Uterus (tissue), 3 donors: ENCODE measurements at regions not wholly inside any gene's neighbourhood (a gene's known extent, or its start where the extent isn't known, plus 50 kb on each side); places are given as distances from the start of the nearest gene placed in this dataset.

Experiments
- DNase-seq, 2 donors: peaks; one replicate each; pipeline ENCODE4 v3.0.0-alpha.2; 2019 to 2020
- H3K27ac ChIP-seq, 2 donors: fragments of 200-600 bp; sonication (generic); 1 replicate in 1 of 2; 2 replicates in 1 of 2; pipeline ENCODE4 v1.5.1; 2016 to 2018
- H3K27me3 ChIP-seq, 2 donors: fragments of 200-600 bp; sonication (generic); one replicate each; pipeline ENCODE4 v1.5.1; 2018 to 2019; ENCODE audit warnings: control low read depth in 1 of 2
- H3K36me3 ChIP-seq, 2 donors: fragments of 200-600 bp; sonication (generic); one replicate each; pipeline ENCODE4 v1.5.1; 2019; ENCODE audit warnings: control low read depth in 1 of 2
- H3K4me1 ChIP-seq, 2 donors: fragments of 200-600 bp; sonication (generic); one replicate each; pipeline ENCODE4 v1.5.1; 2018 to 2019; ENCODE audit warnings: control low read depth in 1 of 2
- H3K4me3 ChIP-seq, 2 donors: fragments of 200-600 bp; sonication (generic); 1 replicate in 1 of 2; 2 replicates in 1 of 2; pipeline ENCODE4 v1.5.1; 2018 to 2019; ENCODE audit warnings: mild to moderate bottlenecking in 1 of 2
- H3K9me3 ChIP-seq, 2 donors: fragments of 200-600 bp; sonication (generic); one replicate each; pipeline ENCODE4 v1.5.1; 2019; ENCODE audit warnings: control low read depth in 1 of 2
- POLR2A ChIP-seq, 2 donors: fragments of 450-650 bp; IDR thresholded peaks; one replicate each; pipeline ENCODE4 v1.6.1; 2016; ENCODE audit warnings: antibody characterized with exemption in 2 of 2, mild to moderate bottlenecking in 1 of 2, moderate library complexity in 1 of 2
- intact Hi-C: fragments of 100-400 bp; cut with DNase I; formaldehyde crosslinking; loops from one replicate; pipeline ENCODE4 v1.15.1; 2023; ENCODE audit warnings: low total_unique reads
- TF ChIP-seq, protein P1 (sequence below), 4 experiments: fragments of 200-600 bp in 2 of 4; fragments of 450-650 bp in 2 of 4; sonication (generic) in 2 of 4; IDR thresholded peaks; one replicate each; pipeline ENCODE4 v1.5.1; 2016 to 2019; ENCODE audit warnings: antibody characterized with exemption in 4 of 4, mild to moderate bottlenecking in 2 of 4, moderate library complexity in 1 of 4
- donor health status: DM: yes; HTN: yes; CAD: no.

DNA sequence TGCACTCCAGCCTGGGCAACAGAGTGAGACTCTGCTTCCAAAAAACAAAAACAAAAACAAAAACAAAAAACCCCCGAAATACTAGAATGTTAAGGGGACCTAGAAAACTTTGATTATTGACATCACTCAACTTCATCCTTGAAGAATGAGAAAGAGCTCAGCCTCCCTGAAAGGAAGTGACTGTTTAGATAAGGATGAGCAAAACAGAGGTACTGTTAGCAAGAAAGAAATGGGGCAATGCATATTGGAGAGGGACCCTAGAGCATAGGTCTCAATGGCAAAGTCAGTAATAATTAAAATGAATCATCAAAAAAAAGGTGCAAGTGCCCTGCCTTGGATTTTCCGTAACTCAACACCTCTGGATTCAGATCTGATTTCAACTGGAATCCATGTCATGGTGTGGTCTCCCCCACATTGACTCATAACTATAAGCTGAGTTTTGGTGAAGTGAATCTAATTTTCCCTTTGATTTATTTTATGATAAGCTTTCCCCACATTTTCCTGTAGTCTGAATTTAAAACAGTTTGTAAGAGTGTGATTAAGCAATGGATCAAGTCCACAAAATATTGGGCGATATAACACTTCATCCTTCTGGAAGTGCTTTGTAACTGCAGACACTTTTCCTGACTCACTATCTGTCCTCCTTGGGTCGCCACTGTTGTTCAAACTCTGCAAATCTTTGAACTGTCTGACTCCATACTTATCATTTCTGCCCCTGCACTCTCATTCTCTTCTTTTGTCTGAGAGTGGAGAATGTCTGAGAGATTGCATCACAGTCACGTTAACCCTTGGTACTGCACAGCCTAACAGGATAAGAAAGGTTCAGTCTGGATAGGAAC is 224.8 kb upstream of the LYZL1 start:
- intact Hi-C loops = no loop called here
- Histone ChIP-seq H3K27ac (no peak overlapping the region), H3K27me3 (no peaks in the 10 kb centered on the region), H3K4me1 (no peaks in the 10 kb centered on the region), H3K4me3 (no peak overlapping the region), H3K36me3 (no peaks in the 10 kb centered on the region), H3K9me3 (no peaks in the 10 kb centered on the region)
- no peak for DNase-seq
- TF ChIP-seq, protein P1, sequence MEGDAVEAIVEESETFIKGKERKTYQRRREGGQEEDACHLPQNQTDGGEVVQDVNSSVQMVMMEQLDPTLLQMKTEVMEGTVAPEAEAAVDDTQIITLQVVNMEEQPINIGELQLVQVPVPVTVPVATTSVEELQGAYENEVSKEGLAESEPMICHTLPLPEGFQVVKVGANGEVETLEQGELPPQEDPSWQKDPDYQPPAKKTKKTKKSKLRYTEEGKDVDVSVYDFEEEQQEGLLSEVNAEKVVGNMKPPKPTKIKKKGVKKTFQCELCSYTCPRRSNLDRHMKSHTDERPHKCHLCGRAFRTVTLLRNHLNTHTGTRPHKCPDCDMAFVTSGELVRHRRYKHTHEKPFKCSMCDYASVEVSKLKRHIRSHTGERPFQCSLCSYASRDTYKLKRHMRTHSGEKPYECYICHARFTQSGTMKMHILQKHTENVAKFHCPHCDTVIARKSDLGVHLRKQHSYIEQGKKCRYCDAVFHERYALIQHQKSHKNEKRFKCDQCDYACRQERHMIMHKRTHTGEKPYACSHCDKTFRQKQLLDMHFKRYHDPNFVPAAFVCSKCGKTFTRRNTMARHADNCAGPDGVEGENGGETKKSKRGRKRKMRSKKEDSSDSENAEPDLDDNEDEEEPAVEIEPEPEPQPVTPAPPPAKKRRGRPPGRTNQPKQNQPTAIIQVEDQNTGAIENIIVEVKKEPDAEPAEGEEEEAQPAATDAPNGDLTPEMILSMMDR (IDR thresholded peaks at IDR 0.05) = no peak
- no peak for TF ChIP-seq POLR2A (IDR thresholded peaks at IDR 0.05)

DNA sequence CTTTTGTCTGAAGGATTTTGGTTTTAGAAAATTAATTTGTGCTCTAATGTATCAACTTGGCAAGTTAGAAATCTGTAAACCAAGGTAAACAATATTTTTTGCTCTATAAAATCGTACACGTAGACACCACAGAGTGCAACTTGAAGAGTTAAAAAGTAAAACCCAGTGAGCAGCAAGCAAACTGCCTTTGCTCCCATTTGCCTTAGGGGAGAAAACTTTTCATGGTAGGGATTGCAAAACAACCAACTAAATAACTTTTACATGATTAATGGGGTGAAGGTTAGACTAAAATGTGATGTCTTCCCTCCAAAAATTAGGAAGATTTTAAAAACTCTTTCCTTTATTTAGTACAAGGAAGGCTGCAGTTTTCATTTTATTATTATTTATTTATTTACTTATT is 224.2 kb upstream of the LYZL1 start:
- DNase-seq = no peak
- no peaks in the 10 kb centered on the region for H3K36me3 ChIP-seq
- H3K27ac ChIP-seq = no peak overlapping the region
- H3K4me3 ChIP-seq = no peak overlapping the region
- TF ChIP-seq, protein P1 (IDR thresholded peaks at IDR 0.05) = no peak
- no peak for TF ChIP-seq POLR2A (IDR thresholded peaks at IDR 0.05)
- intact Hi-C loops = no loop called here
- H3K4me1 ChIP-seq = no peaks in the 10 kb centered on the region
- H3K27me3 ChIP-seq = no peaks in the 10 kb centered on the region
- no peaks in the 10 kb centered on the region for H3K9me3 ChIP-seq

DNA sequence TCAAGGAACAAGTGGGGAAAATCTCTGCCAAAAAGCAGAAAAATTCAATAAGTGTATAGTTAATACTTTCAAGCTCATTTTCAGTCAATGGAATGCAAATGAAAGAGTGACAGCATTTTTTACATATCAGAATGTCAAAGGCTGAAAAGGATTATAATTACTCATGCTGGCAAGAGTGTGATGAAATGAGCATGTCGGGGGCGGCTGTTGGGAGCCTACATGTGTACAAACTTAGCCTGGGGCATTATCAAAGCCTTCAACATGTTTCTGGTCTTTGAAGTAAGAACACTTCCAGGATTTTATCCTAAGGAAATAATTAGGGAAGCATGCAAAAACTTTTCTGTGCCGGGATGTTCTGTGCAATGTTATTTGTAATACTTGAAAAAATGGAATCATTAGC is 221.7 kb upstream of the LYZL1 start:
- intact Hi-C loops = no loop called here
- no peak for DNase-seq
- no peak overlapping the region for H3K27ac ChIP-seq

DNA sequence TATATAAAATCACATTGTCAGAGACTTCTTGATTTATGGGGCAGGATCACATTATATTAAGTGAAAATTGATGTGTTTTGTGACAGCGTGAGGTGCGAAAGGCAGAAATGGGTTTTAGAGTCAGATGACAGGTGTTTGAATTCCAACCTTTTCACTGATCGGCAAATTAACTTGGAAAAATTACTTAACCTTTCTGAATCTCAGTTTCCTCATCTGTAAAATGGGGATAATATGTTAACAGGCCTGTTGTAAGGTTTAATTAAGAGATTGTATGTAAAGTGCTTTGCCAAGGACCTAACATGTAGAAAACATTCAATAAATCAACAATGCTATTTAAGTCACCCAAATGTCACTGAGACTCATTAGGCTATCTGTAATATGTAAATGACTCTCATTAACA is 221.2 kb upstream of the LYZL1 start:
- no peak for DNase-seq
- H3K9me3 ChIP-seq = no peaks in the 10 kb centered on the region

More for the DNA sequence above, 221.7 kb upstream of the LYZL1 start:
- Histone ChIP-seq H3K27me3 (no peaks in the 10 kb centered on the region), H3K4me1 (no peaks in the 10 kb centered on the region), H3K36me3 (no peaks in the 10 kb centered on the region), H3K4me3 (no peak overlapping the region), H3K9me3 (no peaks in the 10 kb centered on the region)
- TF ChIP-seq POLR2A (IDR thresholded peaks at IDR 0.05) = no peak
- TF ChIP-seq, protein P1 (IDR thresholded peaks at IDR 0.05) = no peak

DNA sequence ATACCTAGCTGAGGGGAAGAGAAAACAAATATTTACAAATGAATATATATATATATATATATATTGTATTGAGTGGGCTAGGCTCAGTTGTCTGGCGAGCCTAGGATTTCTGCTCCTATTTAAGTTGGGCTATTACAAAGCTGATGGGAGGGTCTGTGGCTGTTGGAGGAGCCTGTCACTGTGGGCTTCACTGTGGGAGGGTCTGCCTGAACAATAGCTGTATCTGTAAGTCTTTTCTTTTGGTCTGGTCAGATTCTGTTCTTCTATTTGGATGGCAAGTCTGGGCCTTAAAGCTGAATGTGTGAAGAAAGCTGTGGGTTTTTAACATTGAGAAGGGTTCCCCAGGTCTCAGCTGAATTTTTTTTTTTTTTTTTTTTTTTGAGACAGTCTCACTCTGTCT is 220.6 kb upstream of the LYZL1 start:
- TF ChIP-seq, protein P1 (IDR thresholded peaks at IDR 0.05) = no peak
- TF ChIP-seq POLR2A (IDR thresholded peaks at IDR 0.05) = no peak
- H3K27me3 ChIP-seq = no peaks in the 10 kb centered on the region
- no peak overlapping the region for H3K27ac ChIP-seq
- no peak overlapping the region for H3K4me3 ChIP-seq
- H3K36me3 ChIP-seq = no peaks in the 10 kb centered on the region
- DNase-seq = no peak
- no peaks in the 10 kb centered on the region for H3K9me3 ChIP-seq
- intact Hi-C loops = no loop called here
- no peaks in the 10 kb centered on the region for H3K4me1 ChIP-seq

More for the DNA sequence above, 221.2 kb upstream of the LYZL1 start:
- TF ChIP-seq, protein P1 (IDR thresholded peaks at IDR 0.05) = no peak
- no peak for TF ChIP-seq POLR2A (IDR thresholded peaks at IDR 0.05)
- intact Hi-C loops = no loop called here
- Histone ChIP-seq H3K4me3 (no peak overlapping the region), H3K27me3 (no peaks in the 10 kb centered on the region), H3K4me1 (no peaks in the 10 kb centered on the region), H3K27ac (no peak overlapping the region), H3K36me3 (no peaks in the 10 kb centered on the region)
